ENCODE measurements at regions not wholly inside any gene's neighbourhood (a gene's known extent, or its start where the extent isn't known, plus 50 kb on each side); places are given as distances from the start of the nearest gene placed in this dataset.
"Not testable (repeated sequence)": the region's sequence is repeated elsewhere in the genome, so short reads cannot be mapped to it uniquely, and the experiment has no call there.

DNA sequence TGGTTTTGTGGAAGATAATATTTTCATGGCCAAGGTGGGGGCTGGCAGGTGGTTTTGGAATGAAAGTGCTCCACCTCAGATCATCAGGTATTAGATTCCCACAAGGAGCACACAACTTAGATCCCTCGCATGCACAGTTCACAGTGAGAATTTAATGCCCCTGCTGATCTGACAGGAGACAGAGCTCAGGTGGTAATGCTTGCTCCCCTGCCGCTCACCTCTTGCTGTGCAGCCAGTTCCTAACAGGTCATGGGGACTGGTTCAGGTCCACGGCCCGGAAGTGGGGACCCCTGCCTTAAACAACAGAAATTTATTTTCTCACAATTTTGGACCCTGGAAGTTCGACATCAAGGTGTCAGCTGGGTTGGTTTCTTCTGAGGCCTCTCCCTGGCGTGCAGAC is 668.7 kb upstream of the ZNF608 start:
- no peak for DNase-seq (ENCODE audit: low spot score)

DNA sequence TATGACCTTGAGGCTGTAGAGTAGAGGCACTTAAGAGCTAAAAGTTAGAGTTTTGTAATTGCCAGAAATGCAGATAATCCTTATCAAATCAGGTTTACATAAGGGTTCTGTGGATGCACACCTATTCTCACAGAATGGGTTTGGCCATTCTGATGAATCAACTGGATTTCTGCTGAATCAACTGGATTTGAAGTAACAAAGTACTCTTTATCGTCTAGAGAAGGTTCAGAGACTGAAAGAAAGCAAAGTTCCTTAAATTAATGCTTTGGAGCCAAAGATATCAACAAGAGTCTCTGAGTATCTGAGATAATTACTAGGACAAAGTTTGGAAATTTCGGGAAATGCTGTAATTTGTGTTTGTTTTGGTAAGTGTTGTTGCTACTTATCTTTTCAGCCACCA is 669.6 kb upstream of the ZNF608 start:
- DNase-seq (ENCODE audit: low spot score), result no peak

DNA sequence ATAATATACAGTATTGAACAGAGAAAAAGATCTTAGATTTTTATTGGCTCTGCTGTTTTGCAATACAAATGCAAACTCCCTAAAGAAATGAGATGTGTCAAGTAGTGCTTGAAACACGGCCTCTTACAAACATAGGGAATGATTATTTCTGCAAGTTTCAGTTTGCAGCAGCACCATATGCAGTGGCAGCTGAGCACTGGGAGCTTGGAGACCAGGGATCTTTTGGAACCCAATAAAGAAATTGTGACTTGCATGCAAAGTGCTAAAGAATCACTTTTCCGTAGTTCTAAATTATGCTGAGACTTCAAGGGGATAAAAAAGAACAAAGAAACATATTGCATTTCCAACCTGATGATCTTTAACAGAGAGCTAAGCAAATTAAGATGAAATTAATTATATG is 674.6 kb upstream of the ZNF608 start:
- no peak for DNase-seq (ENCODE audit: low spot score)

DNA sequence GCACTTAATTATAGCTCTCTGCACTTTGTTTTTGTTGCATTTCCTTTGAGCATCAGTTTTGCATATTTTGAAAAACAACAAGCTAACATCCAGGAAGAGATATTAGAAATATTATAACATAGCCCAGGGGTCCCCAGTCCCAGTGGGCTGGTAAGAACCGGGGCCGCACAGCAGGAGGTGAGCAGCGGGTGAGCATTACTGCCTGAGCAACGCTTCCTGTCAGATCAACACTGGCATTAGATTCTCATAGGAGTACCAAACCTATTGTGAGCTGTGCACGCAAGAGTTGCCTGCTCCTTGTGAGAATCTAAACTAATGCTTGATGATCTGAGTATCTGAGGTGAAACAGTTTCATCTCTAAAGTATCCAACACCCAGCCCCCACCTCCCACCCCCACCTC is 675.9 kb upstream of the ZNF608 start:
- no peak for DNase-seq (ENCODE audit: low spot score)

DNA sequence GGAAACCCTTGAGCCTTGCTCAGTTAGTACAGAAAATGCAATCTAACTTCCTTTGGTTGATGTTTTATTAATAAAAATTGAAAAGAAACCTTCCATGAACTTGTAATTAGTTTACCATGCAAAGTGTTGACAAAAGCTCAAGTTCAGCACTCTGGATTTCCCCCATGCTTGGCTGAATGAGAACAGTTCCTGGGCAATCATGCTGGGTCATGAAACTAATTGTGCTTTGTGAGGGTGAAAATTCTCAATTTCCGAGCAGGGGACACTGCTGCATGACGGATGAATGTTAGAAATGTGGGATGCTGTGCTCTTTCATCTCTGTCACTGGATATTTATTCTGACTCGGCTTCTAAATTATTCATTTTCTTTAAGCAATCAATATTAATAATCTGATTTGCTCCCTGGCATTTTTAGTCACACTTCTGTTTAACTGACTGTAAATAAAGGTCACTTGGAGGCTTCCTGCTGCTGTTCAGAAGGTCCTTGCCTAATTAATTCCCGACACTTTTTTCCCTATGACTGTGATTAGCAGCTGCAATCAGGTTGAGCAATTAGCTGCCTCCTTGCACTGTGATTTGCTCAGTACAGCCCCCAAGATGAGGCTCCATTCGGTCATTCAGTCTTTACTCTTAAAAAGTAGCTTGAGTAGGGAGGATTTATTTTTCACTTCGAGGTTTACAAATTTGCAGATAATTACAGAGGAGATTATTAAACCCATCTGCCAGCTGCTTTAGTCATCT is 678.1 kb upstream of the ZNF608 start:
- no peak for DNase-seq (ENCODE audit: low spot score)

DNA sequence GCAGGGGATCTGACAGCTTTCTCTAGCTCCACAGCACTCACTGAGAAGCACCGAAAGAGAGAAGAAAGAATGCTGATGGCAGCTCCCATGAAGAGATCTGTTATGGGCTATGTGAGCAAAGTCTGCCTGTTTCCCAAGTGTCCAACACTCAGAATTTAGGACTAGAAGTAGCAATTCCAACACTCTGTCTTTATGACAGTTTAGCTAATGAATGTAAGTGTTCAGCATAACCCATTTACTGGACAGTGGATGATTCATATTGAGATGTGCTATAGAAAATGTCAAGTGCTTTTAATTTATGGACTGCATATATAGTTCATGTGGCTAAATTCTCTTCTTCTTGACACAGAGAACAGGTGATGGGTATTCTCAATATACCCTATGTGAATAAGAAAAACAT is 683.1 kb upstream of the ZNF608 start:
- no peak for DNase-seq (ENCODE audit: low spot score)

DNA sequence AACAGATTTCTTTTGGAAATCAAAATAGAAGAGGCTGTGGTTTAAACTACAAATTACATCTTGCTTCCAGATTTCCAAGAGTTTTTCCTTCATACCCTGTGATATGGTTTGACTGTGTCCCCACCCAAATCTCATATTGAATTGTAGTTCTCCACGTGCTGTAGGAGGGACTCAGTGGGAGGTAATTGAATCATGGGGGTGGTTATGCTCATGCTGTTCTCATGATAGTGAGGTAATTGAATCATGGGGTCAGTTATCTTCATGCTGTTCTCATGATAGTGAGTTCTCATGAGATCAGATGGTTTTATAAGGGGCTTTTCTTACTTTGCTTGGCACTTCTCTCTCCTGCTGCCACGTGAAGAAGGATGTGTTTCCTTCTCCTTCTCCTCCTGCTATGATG is 687.0 kb upstream of the ZNF608 start:
- no peak for DNase-seq (ENCODE audit: low spot score)

DNA sequence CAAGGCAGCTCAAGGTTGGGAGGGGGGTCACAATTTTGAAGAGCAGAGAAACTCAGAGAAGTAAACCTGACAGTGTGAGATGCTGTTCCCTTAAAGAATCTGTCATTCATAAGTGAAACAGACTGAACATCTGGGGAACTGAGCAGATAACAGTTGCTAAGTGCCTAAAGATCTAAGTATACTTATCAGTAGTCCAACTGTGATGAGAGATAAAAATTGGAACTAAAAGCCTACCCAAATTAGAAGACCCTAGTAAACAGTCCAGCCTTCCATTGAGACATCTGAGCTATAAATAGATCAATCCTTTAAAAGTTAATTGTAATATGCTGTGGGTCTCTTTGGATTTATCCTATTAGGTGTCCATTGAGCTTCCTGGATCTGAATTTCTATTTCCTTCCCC is 692.8 kb upstream of the ZNF608 start:
- no peak for DNase-seq (ENCODE audit: low spot score)

DNA sequence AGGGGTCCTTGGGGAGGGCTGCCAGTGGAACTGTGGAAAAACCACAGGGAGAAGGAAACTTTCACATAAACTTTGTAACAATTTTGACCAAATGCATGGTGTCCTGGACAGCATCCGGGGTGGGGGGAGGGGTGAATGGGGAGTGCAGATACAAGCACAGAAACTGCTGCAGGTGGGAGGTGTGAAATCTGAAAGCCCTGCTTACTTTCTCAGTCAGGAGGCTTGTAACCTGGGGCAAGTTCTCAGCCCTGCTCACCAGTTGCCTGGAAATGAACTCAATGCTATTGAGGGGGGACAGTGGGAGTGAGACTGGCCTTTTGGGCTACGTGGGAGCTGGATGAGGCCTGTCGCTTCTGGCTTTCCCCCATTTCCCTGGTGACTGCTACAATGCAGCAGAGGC is 694.5 kb upstream of the ZNF608 start:
- DNase-seq (ENCODE audit: low spot score), result no peak

DNA sequence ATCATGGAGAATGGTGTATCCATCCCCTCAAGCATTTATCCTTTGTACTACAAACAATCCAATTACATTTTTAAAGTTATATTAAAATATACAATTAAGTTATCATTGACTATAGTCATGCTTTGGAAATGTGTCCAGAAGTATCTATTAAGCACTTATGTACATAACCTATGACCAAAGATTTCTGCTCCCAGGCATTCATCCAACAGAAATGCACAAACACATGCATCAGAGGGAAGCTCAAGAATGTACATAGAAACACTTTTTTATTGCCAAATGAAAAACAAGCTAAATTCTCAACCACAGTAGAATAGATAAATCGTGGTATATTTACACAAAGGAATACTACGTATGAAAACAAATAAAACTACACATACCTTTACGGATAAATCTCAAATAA is 700.5 kb upstream of the ZNF608 start:
- no peak for DNase-seq (ENCODE audit: low spot score)

DNA sequence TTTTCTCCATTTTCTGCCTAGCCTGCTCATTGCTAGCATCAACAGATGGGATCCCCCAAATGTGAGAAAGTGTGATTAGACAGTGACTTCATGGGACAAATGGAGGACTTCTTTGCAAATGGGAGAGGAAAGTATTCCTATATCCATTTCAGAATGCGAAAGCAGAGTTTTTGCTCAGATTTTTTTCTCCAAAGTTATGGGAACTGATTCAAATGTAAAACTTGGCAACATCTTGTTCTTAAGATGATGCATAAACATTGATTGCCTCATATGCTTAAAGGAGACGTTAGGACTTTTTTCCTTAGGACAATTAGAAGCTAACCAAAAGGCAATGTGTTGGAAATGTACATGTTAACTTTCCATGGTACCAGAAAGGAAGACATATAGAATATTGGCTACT is 704.3 kb upstream of the ZNF608 start:
- DNase-seq (ENCODE audit: low spot score), result no peak

DNA sequence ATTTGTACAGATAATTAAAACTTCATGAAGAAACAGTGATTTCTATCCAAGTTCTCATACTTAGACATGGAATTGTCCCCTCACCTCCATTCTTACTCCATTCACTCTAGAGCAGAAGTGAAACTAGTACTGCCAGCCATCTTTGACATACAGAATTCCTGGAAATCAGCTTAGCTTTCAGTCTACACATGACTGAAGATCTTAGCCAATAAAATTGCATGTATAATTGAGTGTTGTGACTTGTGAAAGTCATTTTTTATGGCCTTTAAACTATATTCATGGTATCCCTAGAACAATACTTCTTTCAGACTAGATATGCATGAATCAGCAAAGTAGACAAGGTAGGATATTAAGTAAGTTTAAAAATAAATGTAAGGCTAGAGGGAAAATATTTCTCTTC is 705.2 kb upstream of the ZNF608 start:
- DNase-seq (ENCODE audit: low spot score), result peak; percentile 8

DNA sequence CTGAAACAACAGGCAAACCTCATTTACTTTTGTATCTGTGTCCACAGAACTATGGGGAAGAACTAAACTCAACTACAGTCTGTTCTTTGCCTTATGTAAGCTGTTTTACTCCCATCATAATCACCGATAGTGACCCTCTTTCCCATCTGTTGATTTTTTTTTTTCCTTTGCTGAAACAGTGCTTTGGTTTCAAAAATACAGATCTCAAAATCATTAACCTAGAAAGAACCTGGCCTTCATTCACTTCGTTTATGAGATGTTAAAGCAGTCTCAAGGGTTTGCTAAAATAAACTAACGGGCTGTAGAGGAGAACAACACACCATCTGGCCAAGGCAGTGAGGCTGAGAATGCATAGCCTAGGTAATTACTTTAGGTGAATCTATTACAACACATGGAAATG is 706.6 kb upstream of the ZNF608 start:
- DNase-seq (ENCODE audit: low spot score), result no peak

DNA sequence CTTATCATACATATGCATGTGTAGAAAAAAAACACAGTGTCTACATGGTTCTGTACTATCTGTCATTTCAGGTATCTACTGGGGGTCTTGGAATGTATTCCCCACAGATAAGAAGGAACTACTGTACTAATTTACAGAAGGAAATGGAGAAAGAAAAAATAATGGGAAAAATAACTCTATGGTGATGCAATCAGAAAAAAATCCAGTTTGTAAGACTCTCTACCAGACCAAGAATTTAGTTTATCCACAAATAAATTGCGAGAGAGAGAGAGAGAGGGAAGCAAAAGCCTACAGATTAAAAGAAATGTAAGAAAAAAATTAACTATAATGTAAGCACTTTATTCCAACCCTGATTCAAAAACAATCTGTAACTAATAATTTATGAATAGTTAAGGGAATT is 708.6 kb upstream of the ZNF608 start:
- DNase-seq (ENCODE audit: low spot score), result peak; percentile 25

DNA sequence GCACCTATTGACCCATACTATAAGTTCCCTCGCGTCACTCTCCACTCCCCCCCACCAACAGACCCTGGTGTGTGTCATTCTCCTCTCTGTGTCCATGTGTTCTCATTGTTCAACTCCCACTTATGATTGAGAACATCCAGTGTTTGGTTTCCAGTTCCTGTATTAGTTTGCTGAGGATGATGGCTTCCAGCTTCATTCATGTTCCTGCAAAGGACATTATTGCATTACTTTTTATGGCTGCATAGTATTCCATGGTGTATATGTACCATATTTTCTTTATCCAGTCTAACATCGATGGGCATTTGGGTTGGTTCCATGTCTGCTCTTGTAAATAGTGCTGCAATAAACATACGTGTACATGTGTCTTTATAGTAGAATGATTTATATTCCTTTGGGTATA is 709.6 kb upstream of the ZNF608 start:
- not testable (repeated sequence) for DNase-seq (ENCODE audit: low spot score)

DNA sequence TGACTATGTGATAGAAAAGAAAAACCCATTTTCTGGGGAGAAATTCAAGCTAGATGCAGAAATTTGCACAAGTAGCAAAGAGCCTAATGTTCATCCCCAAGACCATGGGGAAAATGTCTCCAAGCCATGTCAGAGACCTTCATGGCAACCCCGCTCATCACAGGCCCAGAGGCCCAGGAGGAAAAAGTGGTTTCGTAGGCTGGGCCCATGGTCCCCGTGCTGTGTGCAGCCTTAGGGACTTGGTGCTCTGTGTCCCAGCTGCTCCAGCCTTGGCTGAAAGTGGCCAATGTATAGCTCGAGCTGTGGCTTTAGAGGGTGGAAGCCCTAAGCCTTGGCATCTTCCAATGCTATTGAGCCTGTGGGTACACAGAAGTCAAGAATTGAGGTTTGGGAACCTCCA is 711.2 kb upstream of the ZNF608 start:
- DNase-seq (ENCODE audit: low spot score), result no peak

DNA sequence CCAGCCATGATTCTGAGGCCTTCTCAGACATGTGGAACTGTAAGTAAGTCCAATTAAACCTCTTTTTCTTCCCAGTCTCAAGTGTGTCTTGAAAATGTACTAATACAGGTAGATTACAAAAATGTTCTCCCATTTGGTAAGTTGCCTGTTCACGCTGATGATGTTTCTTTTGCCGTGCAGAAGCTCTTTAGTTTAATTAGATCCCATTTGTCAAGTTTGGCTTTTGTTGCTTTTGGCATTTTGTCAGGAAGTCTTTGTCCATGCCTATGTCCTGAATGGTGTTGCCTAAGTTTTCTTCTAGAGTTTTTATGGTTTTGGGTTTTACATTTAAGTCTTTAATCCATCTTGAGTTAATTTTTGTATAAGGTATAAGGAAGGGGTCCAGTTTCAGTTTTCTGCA is 712.5 kb upstream of the ZNF608 start:
- DNase-seq (ENCODE audit: low spot score), result not testable (repeated sequence)

DNA sequence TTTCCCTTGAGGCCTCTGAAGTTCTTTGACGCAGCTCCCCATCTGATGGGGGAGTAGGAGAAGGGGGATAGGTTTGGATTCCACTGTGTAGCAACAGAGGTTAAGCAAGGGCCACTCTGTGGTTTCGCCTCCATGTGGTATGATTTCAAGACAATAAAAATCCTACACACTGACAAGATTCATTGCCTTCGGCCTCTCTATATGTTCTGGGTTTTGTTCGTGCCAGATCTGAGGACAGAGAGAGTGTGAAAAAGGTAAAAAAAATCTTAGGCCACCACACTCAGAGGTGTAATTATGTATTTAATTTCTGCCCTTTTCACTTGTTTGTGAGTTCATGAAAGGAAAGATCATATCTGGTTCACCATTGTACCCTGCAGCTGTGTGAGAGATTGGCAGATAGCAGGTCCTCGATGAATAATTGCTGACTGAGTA is 715.2 kb upstream of the ZNF608 start:
- no peak for DNase-seq (ENCODE audit: low spot score)

DNA sequence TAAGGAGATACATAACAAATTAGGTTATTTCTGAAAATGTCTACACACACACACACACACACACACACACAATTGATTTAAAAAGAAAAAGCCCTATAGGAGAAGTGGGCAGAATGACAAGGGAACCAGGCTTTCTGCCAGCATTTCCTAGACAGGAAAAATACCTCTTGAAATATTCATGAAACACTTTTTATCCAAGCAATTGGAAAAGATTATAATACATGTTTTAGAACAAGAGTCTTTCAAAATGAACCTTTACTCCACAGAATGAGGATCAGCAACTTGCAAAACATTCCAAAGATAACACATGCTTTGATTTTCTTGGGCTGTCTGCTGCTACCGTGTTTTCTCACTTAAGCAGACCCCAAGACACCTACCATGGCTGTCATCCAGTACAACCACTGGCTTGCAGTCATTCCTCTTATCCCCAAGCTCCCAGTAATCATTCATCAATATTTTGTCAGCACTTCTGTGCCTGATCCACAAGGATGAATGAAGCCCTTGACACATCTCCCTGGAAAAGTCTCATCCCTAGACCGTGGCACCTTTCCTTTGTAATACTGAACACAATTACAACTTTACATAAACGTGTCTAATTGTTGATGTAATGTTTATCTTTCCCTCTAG is 717.1 kb upstream of the ZNF608 start:
- no peak for DNase-seq (ENCODE audit: low spot score)

DNA sequence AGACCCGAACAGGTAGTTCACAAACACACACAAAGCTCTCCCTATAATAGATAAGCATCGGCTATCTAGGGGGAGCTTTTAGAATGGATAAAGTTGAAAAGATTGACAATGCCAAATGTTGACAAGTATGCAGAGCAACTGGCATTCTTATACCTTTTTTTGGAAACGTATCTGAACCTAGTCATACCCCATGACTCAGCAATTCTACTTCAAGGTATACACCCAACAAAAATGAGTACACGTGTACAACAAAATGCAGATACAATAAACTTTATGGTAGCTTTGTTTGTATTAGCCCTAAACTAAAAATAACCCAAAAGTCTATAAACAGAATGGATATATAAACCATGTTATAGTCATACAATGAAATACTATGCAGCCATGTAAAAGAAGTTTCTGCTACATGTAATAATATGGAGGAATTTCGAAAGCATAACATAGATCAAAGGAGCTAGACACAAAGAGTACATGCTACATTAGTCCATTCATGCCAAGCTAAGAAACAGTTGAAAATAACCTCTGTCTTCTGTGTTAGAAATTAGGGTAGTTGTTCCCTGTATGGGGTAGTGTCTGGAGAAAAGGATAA is 718.5 kb upstream of the ZNF608 start:
- DNase-seq (ENCODE audit: low spot score), result no peak

DNA sequence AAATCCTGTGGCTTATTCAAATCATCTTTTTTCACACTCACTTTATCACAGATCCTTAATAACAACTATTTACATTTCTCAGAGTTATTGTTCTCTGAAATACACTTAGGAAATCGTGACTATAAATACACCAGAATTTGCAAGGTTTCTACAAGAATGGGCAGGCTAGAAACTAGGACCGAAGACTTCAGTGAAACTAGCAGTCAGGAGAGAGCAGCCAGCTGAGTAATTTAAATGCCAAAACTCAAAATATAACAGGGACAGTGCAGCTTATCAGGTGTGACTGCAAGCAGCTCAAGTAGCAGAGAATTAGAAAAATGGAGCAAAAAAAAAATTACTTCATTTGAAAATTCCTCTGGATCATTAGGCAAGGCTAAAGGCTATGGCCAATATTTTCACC is 719.3 kb upstream of the ZNF608 start:
- no peak for DNase-seq (ENCODE audit: low spot score)

DNA sequence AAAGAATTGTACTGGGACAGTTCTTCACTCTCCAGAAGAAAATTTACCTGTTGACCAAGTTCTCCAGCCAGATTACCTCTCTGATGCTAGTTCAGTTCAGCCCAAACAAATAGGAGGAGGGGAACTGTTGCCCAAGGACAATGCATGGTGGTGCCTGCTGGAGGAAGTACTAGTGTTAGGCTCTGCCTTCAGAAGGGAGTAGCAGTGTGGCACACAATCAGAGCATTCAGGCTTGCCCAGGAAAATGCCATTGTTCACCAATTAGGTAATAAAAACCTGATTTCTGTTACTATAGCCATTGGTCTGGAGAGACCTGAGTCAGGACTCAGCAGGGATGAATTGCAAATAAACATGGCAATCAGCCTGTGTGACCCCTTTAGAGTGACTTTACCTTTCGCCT is 720.8 kb upstream of the ZNF608 start:
- DNase-seq (ENCODE audit: low spot score), result peak; percentile 32

DNA sequence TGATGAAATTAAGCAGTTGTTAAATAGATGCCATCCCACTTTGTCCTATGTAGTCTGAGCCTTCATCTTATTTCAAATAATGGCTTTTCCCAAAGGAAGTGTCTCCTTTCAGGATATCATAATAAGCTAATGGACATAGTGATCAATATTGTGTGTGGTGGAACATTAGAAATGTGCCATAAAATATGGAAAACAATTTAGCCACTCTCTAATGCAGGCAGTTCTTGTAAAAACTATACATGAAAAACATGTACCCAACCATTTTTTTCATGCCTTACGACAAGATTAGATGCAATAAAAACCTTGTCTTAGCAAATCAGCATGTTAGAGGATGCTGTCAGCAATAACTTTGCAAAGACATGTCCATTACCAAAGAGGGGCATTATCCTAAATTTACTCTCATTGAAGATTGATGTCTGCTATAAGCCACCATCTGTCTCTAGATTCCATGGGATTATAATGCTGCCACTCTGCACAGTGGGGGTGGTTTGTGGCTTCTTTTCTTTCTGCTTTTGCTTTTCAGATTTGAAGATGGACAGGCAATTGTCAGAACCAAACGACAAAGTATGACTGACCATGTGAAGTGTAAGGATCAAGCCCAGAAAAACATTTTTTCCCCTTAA is 724.0 kb upstream of the ZNF608 start:
- DNase-seq (ENCODE audit: low spot score), result no peak
